ENCODE measurements at regions not wholly inside any gene's neighbourhood (a gene's known extent, or its start where the extent isn't known, plus 50 kb on each side); places are given as distances from the start of the nearest gene placed in this dataset.

DNA sequence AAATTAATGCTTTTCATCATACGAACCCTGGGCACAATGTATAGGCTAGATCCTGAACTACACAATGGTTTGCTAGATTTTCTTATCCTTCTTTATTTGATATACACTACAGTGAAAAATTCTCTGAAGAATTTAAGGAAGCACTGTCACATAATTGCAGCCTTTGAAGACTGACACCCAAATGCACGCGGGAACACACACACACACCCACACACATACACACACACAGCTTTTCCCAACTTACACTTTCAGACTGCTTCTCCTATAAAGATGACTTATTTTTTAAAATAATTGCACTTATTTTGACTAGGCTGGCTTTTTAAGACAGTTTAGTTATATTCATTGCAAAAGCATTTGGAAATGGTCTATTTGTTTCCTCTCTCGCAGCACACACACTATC lies 70.0 kb upstream of the LRRN1 start:
- POLR2A ChIA-PET, result no interaction called here
- peaks cover 4% of the 10 kb centered on the region; the same call in 1 of the 2 replicates for H3K9me3 ChIP-seq (replicated peaks; ENCODE audit: control insufficient read depth, insufficient read depth, low read depth, low read length)
- CTCF ChIA-PET (ENCODE audit: low intra/inter-chr PET ratio), result no interaction called here
- ATAC-seq (no peak), DNase-seq (ENCODE audit: extremely low read depth in 1 of 4, low spot score in 3 of 4) (no peak), FAIRE-seq (no peak)
- H3K9ac ChIP-seq (ENCODE audit: insufficient read depth in 1 of 2, low read depth in 2 of 2, low read length in 2 of 2), result no peak overlapping the region
- intact Hi-C loops (cut with micrococcal nuclease), result no loop called here
- no peaks in the 10 kb centered on the region for H3K27me3 ChIP-seq (ENCODE audit: control insufficient read depth in 2 of 2, insufficient read depth in 2 of 2, low read length in 2 of 2)
- no peak overlapping the region for H3K4me3 ChIP-seq
- no peaks in the 10 kb centered on the region for H3K9me1 ChIP-seq (ENCODE audit: control insufficient read depth, insufficient read depth, low read length)
- H3K4me2 ChIP-seq (ENCODE audit: insufficient read depth, low read length), result no peak overlapping the region
- H3K4me1 ChIP-seq (replicated peaks in 1 of 2; ENCODE audit: control insufficient read depth in 2 of 2, insufficient read depth in 2 of 2, low read length in 2 of 2), result no peaks in the 10 kb centered on the region
- H4K20me1 ChIP-seq (replicated peaks; ENCODE audit: control insufficient read depth, insufficient read depth, low read length), result no peaks in the 10 kb centered on the region
- no peaks in the 10 kb centered on the region for H3K79me2 ChIP-seq (ENCODE audit: control insufficient read depth, insufficient read depth, low read length)
- 0% methylated on average over 4 of the region's 4 CpGs for WGBS (ENCODE audit: insufficient coverage, low coverage, missing lambda C conversion rate)
- H3K27ac ChIP-seq (ENCODE audit: extremely low read depth, low read depth, low read length), result no peak overlapping the region
- H2AFZ ChIP-seq (ENCODE audit: low read depth, low read length), result no peak overlapping the region
- TF ChIP-seq GATAD2A (IDR thresholded peaks at IDR 0.05), result no peak
- TF ChIP-seq SRSF1 (IDR thresholded peaks at IDR 0.05; ENCODE audit: low read depth, low read length), result no peak
- TF ChIP-seq KLF13 (tag; IDR thresholded peaks at IDR 0.05; ENCODE audit: borderline replicate concordance, low read depth), result no peak
- TF ChIP-seq KAT7 (CRISPR knock-in tag; IDR thresholded peaks at IDR 0.05; ENCODE audit: borderline replicate concordance), result no peak
- TF ChIP-seq SMAD2 (IDR thresholded peaks at IDR 0.05; ENCODE audit: low read depth, low read length), result no peak
- TF ChIP-seq ZNF133 (CRISPR knock-in tag; IDR thresholded peaks at IDR 0.05), result no peak
- no peak for TF ChIP-seq ZFP30 (CRISPR knock-in tag; IDR thresholded peaks at IDR 0.05; ENCODE audit: borderline replicate concordance)
- TF ChIP-seq HLTF (IDR thresholded peaks at IDR 0.05), result no peak
- TF ChIP-seq, protein P1, sequence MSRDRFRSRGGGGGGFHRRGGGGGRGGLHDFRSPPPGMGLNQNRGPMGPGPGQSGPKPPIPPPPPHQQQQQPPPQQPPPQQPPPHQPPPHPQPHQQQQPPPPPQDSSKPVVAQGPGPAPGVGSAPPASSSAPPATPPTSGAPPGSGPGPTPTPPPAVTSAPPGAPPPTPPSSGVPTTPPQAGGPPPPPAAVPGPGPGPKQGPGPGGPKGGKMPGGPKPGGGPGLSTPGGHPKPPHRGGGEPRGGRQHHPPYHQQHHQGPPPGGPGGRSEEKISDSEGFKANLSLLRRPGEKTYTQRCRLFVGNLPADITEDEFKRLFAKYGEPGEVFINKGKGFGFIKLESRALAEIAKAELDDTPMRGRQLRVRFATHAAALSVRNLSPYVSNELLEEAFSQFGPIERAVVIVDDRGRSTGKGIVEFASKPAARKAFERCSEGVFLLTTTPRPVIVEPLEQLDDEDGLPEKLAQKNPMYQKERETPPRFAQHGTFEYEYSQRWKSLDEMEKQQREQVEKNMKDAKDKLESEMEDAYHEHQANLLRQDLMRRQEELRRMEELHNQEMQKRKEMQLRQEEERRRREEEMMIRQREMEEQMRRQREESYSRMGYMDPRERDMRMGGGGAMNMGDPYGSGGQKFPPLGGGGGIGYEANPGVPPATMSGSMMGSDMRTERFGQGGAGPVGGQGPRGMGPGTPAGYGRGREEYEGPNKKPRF (IDR thresholded peaks at IDR 0.05; ENCODE audit: low read depth, low read length), result no peak
- TF ChIP-seq ZNF717 (CRISPR knock-in tag; IDR thresholded peaks at IDR 0.05), result no peak
- no peak for TF ChIP-seq KAT8 (IDR thresholded peaks at IDR 0.05; ENCODE audit: low read depth)
- TF ChIP-seq BDP1 (IDR thresholded peaks at IDR 0.05; ENCODE audit: insufficient read depth, insufficient read length), result no peak
- TF ChIP-seq NBN (IDR thresholded peaks at IDR 0.05; ENCODE audit: low read depth), result no peak
- TF ChIP-seq ZNF696 (CRISPR knock-in tag; conservative IDR thresholded peaks at IDR 0.05), result no peak
- no peak for TF ChIP-seq RBM15 (IDR thresholded peaks at IDR 0.05; ENCODE audit: insufficient read depth, low read length)
- TF ChIP-seq THRB (CRISPR knock-in tag; conservative IDR thresholded peaks at IDR 0.05), result no peak
- no peak for TF ChIP-seq MEIS2 (IDR thresholded peaks at IDR 0.05; ENCODE audit: partially characterized antibody)
- no peak for TF ChIP-seq PHF21A (IDR thresholded peaks at IDR 0.05; ENCODE audit: borderline replicate concordance, low read depth)
- TF ChIP-seq, protein P2, sequence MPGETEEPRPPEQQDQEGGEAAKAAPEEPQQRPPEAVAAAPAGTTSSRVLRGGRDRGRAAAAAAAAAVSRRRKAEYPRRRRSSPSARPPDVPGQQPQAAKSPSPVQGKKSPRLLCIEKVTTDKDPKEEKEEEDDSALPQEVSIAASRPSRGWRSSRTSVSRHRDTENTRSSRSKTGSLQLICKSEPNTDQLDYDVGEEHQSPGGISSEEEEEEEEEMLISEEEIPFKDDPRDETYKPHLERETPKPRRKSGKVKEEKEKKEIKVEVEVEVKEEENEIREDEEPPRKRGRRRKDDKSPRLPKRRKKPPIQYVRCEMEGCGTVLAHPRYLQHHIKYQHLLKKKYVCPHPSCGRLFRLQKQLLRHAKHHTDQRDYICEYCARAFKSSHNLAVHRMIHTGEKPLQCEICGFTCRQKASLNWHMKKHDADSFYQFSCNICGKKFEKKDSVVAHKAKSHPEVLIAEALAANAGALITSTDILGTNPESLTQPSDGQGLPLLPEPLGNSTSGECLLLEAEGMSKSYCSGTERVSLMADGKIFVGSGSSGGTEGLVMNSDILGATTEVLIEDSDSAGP (CRISPR knock-in tag; IDR thresholded peaks at IDR 0.05), result no peak
- TF ChIP-seq DMBX1 (CRISPR knock-in tag; IDR thresholded peaks at IDR 0.05; ENCODE audit: borderline replicate concordance), result no peak
- H3K36me3 ChIP-seq (ENCODE audit: control insufficient read depth, insufficient read depth, low read length), result no peaks in the 10 kb centered on the region
- in situ Hi-C loops (cut with MboI), result no loop called here
- BruUV-seq (replicated peaks), result no TSS peak

All from K562 (cell line).